ENCODE measurements at regions not wholly inside any gene's neighbourhood (a gene's known extent, or its start where the extent isn't known, plus 50 kb on each side); places are given as distances from the start of the nearest gene placed in this dataset.

GRCh38 chr3:152113992-152114651, 154.6 kb upstream of the MBNL1 start:
- Histone ChIP-seq H3K4me2 (replicated peaks; ENCODE audit: extremely low read depth, low read length, poor library complexity, severe bottlenecking) (no peak overlapping the region), H3K9ac (ENCODE audit: insufficient read depth, low read length, poor library complexity, severe bottlenecking) (no peak overlapping the region), H3K4me3 (replicated peaks in 1 of 3; ENCODE audit: low read depth in 2 of 3, low read length in 3 of 3) (no peak overlapping the region), H3K36me3 (replicated peaks in 1 of 2; ENCODE audit: control insufficient read depth in 1 of 2, insufficient read depth in 2 of 2, low read length in 2 of 2) (no peaks in the 10 kb centered on the region), H3K9me3 (replicated peaks in 1 of 2; ENCODE audit: control insufficient read depth in 1 of 2, insufficient read depth in 1 of 2, low read length in 2 of 2) (no peaks in the 10 kb centered on the region), H2AFZ (ENCODE audit: insufficient read depth, low read depth, low read length, poor library complexity, severe bottlenecking) (no peak overlapping the region), H3K27ac (ENCODE audit: low read depth in 1 of 2, low read length in 2 of 2) (no peak overlapping the region), H3K79me2 (ENCODE audit: insufficient read depth, low read length) (no peaks in the 10 kb centered on the region), H3K27me3 (ENCODE audit: control insufficient read depth in 2 of 2, insufficient read depth in 2 of 2, low read length in 2 of 2) (no peaks in the 10 kb centered on the region), H4K20me1 (ENCODE audit: insufficient read depth, low read length) (no peaks in the 10 kb centered on the region), H3K4me1 (ENCODE audit: control insufficient read depth in 1 of 2, insufficient read depth in 2 of 2, low read length in 2 of 2) (no peaks in the 10 kb centered on the region)
- Mint-ChIP-seq H3K36me3 (no peaks in the 10 kb centered on the region), H3K27me3 (ENCODE audit: low read depth in 3 of 3) (no peaks in the 10 kb centered on the region), H3K27ac (no peak overlapping the region), H3K4me3 (no peak overlapping the region), H3K4me1 (no peaks in the 10 kb centered on the region), H3K9me3 (peaks cover 0 to 15% (median 3%) of the 10 kb centered on the region in 7 donors)
- intact Hi-C loops (cut with micrococcal nuclease), result no loop called here
- no CpG with 5 or more reads among the region's 2 CpGs for WGBS (ENCODE audit: insufficient coverage)
- no peak for TF ChIP-seq CTCF (IDR thresholded peaks at IDR 0.05)
- no peak for DNase-seq

- no peaks in the 10 kb centered on the region for H3K36me3 ChIP-seq (replicated peaks in 1 of 2; ENCODE audit: control insufficient read depth in 1 of 2, insufficient read depth in 2 of 2, low read length in 2 of 2)
- no peak for TF ChIP-seq CTCF (IDR thresholded peaks at IDR 0.05)
- Mint-ChIP-seq H3K27me3 (ENCODE audit: low read depth in 3 of 3) (no peaks in the 10 kb centered on the region), H3K27ac (no peak overlapping the region), H3K4me1 (peaks cover 2% of the 10 kb centered on the region), H3K4me3 (no peak overlapping the region), H3K36me3 (no peaks in the 10 kb centered on the region), H3K9me3 (peaks cover 0 to 13% (median 3%) of the 10 kb centered on the region in 7 donors)
- H3K9ac ChIP-seq (ENCODE audit: insufficient read depth, low read length, poor library complexity, severe bottlenecking), result no peak overlapping the region
- no peak for DNase-seq
- no peaks in the 10 kb centered on the region for H3K4me1 ChIP-seq (ENCODE audit: control insufficient read depth in 1 of 2, insufficient read depth in 2 of 2, low read length in 2 of 2)
- H3K27ac ChIP-seq (ENCODE audit: low read depth in 1 of 2, low read length in 2 of 2), result no peak overlapping the region
- WGBS (ENCODE audit: insufficient coverage), result no CpG with 5 or more reads among the region's 2 CpGs
- H3K9me3 ChIP-seq (replicated peaks in 1 of 2; ENCODE audit: control insufficient read depth in 1 of 2, insufficient read depth in 1 of 2, low read length in 2 of 2), result no peaks in the 10 kb centered on the region
- H3K79me2 ChIP-seq (ENCODE audit: insufficient read depth, low read length), result no peaks in the 10 kb centered on the region
- H2AFZ ChIP-seq (ENCODE audit: insufficient read depth, low read depth, low read length, poor library complexity, severe bottlenecking), result no peak overlapping the region
- H3K4me2 ChIP-seq (replicated peaks; ENCODE audit: extremely low read depth, low read length, poor library complexity, severe bottlenecking), result no peak overlapping the region
- no peaks in the 10 kb centered on the region for H4K20me1 ChIP-seq (ENCODE audit: insufficient read depth, low read length)
- H3K4me3 ChIP-seq (replicated peaks in 1 of 3; ENCODE audit: low read depth in 2 of 3, low read length in 3 of 3), result no peak overlapping the region
- intact Hi-C loops (cut with micrococcal nuclease), result no loop called here
- no peaks in the 10 kb centered on the region for H3K27me3 ChIP-seq (ENCODE audit: control insufficient read depth in 2 of 2, insufficient read depth in 2 of 2, low read length in 2 of 2)
These were observed 148.0 kb upstream of the MBNL1 start for GRCh38 chr3:152120601-152121269.

Measured in CD14-positive monocyte (primary cell).